ENCODE measurements at regions not wholly inside any gene's neighbourhood (a gene's known extent, or its start where the extent isn't known, plus 50 kb on each side); places are given as distances from the start of the nearest gene placed in this dataset.

DNA sequence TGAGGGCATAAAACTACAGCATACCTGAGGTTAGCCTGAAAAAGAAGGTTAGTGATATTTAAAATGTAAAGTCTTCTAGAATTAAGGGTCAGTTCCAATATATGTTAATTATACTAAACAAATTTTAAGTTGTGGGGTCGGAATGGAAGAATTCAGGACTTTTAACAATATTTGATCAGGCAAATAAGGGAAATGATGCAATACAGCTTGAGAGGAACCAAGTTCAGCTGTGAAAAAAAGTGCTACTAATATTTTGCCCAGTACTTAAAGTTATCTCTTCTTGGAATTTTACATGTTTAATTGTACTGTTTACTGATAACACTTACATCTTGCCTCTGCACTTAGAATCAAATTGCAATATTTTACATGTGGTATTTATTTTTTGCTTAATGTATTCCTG lies 345.5 kb upstream of the CWC22 start:
- H3K4me3 ChIP-seq (ENCODE audit: low read length): no peak overlapping the region
- no peaks in the 10 kb centered on the region for H3K9me2 ChIP-seq (ENCODE audit: insufficient read depth, low read length)
- H3K4me2 ChIP-seq (ENCODE audit: low read length): no peak overlapping the region
- H3K9ac ChIP-seq (ENCODE audit: low read length): no peak overlapping the region
- H4K20me1 ChIP-seq (ENCODE audit: insufficient read depth): no peaks in the 10 kb centered on the region
- no peaks in the 10 kb centered on the region for H3K27me3 ChIP-seq (ENCODE audit: insufficient read depth, low read depth, low read length)
- H3K79me2 ChIP-seq (replicated peaks; ENCODE audit: insufficient read depth, low read length): no peaks in the 10 kb centered on the region
- no peaks in the 10 kb centered on the region for H3K9me3 ChIP-seq (ENCODE audit: low read length)
- no peak overlapping the region for H2AFZ ChIP-seq (ENCODE audit: low read depth, low read length)
- no peak overlapping the region for H3K27ac ChIP-seq (ENCODE audit: low read length)
- TF ChIP-seq CTCF (IDR thresholded peaks at IDR 0.05; ENCODE audit: poor library complexity, severe bottlenecking): no peak
- no peak for TF ChIP-seq EP300 (conservative IDR thresholded peaks at IDR 0.05; ENCODE audit: poor library complexity, severe bottlenecking)
- no peak for TF ChIP-seq TAF1 (IDR thresholded peaks at IDR 0.05; ENCODE audit: low read depth)
- TF ChIP-seq MXI1 (conservative IDR thresholded peaks at IDR 0.05; ENCODE audit: poor library complexity, severe bottlenecking): no peak
- TF ChIP-seq RAD21 (conservative IDR thresholded peaks at IDR 0.05): no peak
- no peak for TF ChIP-seq POLR2AphosphoS5 (IDR thresholded peaks at IDR 0.05)
- no peak for TF ChIP-seq SMC3 (conservative IDR thresholded peaks at IDR 0.05; ENCODE audit: poor library complexity)
- TF ChIP-seq EZH2 (IDR thresholded peaks at IDR 0.05; ENCODE audit: borderline replicate concordance, insufficient read depth, low read length, poor library complexity, severe bottlenecking): no peak
- TF ChIP-seq, protein P1, sequence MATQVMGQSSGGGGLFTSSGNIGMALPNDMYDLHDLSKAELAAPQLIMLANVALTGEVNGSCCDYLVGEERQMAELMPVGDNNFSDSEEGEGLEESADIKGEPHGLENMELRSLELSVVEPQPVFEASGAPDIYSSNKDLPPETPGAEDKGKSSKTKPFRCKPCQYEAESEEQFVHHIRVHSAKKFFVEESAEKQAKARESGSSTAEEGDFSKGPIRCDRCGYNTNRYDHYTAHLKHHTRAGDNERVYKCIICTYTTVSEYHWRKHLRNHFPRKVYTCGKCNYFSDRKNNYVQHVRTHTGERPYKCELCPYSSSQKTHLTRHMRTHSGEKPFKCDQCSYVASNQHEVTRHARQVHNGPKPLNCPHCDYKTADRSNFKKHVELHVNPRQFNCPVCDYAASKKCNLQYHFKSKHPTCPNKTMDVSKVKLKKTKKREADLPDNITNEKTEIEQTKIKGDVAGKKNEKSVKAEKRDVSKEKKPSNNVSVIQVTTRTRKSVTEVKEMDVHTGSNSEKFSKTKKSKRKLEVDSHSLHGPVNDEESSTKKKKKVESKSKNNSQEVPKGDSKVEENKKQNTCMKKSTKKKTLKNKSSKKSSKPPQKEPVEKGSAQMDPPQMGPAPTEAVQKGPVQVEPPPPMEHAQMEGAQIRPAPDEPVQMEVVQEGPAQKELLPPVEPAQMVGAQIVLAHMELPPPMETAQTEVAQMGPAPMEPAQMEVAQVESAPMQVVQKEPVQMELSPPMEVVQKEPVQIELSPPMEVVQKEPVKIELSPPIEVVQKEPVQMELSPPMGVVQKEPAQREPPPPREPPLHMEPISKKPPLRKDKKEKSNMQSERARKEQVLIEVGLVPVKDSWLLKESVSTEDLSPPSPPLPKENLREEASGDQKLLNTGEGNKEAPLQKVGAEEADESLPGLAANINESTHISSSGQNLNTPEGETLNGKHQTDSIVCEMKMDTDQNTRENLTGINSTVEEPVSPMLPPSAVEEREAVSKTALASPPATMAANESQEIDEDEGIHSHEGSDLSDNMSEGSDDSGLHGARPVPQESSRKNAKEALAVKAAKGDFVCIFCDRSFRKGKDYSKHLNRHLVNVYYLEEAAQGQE (IDR thresholded peaks at IDR 0.05; ENCODE audit: borderline replicate concordance): no peak
- H3F3A ChIP-seq (ENCODE audit: insufficient read depth, low read length, poor library complexity, severe bottlenecking): no peaks in the 10 kb centered on the region
- no peaks in the 10 kb centered on the region for H3K36me3 ChIP-seq (ENCODE audit: insufficient read depth, low read length)

- TF ChIP-seq RAD21 (conservative IDR thresholded peaks at IDR 0.05) (no peak), SMC3 (conservative IDR thresholded peaks at IDR 0.05; ENCODE audit: poor library complexity) (no peak), CTCF (IDR thresholded peaks at IDR 0.05; ENCODE audit: poor library complexity, severe bottlenecking) (no peak), MXI1 (conservative IDR thresholded peaks at IDR 0.05; ENCODE audit: poor library complexity, severe bottlenecking) (no peak), EZH2 (IDR thresholded peaks at IDR 0.05; ENCODE audit: borderline replicate concordance, insufficient read depth, low read length, poor library complexity, severe bottlenecking) (no peak), POLR2AphosphoS5 (IDR thresholded peaks at IDR 0.05) (no peak), TAF1 (IDR thresholded peaks at IDR 0.05; ENCODE audit: low read depth) (no peak)
- TF ChIP-seq, protein P1 (IDR thresholded peaks at IDR 0.05; ENCODE audit: borderline replicate concordance): no peak
- no peaks in the 10 kb centered on the region for H3K36me3 ChIP-seq (ENCODE audit: insufficient read depth, low read length)
- H3K27ac ChIP-seq (ENCODE audit: low read length): no peak overlapping the region
- H3K27me3 ChIP-seq (ENCODE audit: insufficient read depth, low read depth, low read length): no peaks in the 10 kb centered on the region
- H3F3A ChIP-seq (ENCODE audit: insufficient read depth, low read length, poor library complexity, severe bottlenecking): no peaks in the 10 kb centered on the region
- H3K9me2 ChIP-seq (ENCODE audit: insufficient read depth, low read length): no peaks in the 10 kb centered on the region
- no peaks in the 10 kb centered on the region for H3K79me2 ChIP-seq (replicated peaks; ENCODE audit: insufficient read depth, low read length)
- no peak overlapping the region for H3K4me3 ChIP-seq (ENCODE audit: low read length)
- no peaks in the 10 kb centered on the region for H3K9me3 ChIP-seq (ENCODE audit: low read length)
- H3K4me2 ChIP-seq (ENCODE audit: low read length): no peak overlapping the region
- no peak overlapping the region for H3K9ac ChIP-seq (ENCODE audit: low read length)
- H4K20me1 ChIP-seq (ENCODE audit: insufficient read depth): no peaks in the 10 kb centered on the region
- no peak overlapping the region for H2AFZ ChIP-seq (ENCODE audit: low read depth, low read length)
Measured at GRCh38 chr2:180349809-180350208, 342.7 kb upstream of the CWC22 start.

Measured in neural cell (in vitro differentiated cells).